ENCODE measurements at regions not wholly inside any gene's neighbourhood (a gene's known extent, or its start where the extent isn't known, plus 50 kb on each side); places are given as distances from the start of the nearest gene placed in this dataset.

- no peak for TF ChIP-seq CTCF (IDR thresholded peaks at IDR 0.05; ENCODE audit: low read length)
- TF ChIP-seq EZH2 (IDR thresholded peaks at IDR 0.05; ENCODE audit: borderline replicate concordance, low read length) = no peak
Measured at GRCh38 chr18:22469926-22470247, 52.2 kb upstream of the CTAGE1 start.
